NCI-H2227 (cell line): ENCODE measurements at regions not wholly inside any gene's neighbourhood (a gene's known extent, or its start where the extent isn't known, plus 50 kb on each side); places are given as distances from the start of the nearest gene placed in this dataset.
"Not testable (repeated sequence)": the region's sequence is repeated elsewhere in the genome, so short reads cannot be mapped to it uniquely, and the experiment has no call there.

Experiments
- DNase-seq: peaks from one replicate; lab custom pipeline; 2025; ENCODE audit not compliant: unreplicated experiment; lab: John Stamatoyannopoulos, UW

DNA sequence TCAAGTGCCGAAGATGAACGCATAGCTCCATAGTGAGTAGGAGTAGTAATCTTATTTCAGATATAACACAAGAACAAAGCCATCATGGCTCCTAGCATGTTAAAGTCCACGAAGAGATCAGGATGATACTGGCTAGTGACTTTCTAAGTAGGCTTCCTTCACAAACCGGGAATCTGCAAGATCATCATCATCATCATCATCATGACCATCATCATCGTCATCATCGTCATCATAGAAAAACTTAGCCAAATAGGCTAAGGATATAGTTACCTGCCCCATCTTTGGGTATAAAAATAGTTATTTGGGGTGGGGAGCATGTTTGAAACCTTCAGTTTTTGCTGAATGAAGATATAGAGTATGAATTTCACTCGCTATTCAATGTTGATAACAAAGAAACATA lies 57.9 kb downstream of the PYDC2 start:
- DNase-seq, result no peak

DNA sequence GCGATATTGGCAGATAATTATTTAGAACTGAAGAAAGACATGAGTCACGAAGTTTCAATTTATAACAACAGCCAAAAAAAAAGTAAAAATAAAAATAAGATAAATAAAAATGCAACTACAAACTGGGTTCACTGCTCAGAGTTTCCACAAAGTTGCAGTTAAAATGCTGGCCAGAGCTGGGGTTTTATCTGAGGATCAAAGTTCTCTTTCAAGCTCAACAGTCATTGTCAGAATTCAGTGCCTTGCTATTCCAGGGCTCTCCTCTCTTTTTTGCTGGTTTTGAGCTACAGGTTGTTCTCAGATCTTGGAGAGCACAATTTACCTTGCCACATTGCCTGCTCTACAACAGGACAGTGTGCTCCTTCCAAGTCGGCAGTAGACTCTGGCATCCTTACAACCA lies 60.1 kb downstream of the PYDC2 start:
- DNase-seq, result no peak

DNA sequence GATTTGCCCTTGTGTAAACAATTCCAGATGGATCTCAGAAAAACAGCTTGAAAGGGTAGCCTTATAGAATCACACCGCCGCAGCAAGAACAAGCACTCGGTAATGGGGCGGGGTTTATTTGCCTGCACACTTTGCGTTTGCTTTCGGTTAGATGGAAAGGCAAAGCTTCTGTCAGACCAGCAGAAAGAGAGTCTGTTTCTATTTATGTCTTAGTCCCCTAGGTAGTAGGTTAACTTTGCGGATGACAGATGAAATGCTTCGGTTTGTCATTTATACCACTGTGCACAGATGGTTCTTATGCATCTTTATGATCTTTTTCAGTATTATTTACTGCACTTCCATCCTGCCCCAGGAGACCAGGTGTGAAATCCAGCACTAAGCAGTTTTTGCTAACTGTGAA lies 62.2 kb downstream of the PYDC2 start:
- DNase-seq, result peak; percentile 51

DNA sequence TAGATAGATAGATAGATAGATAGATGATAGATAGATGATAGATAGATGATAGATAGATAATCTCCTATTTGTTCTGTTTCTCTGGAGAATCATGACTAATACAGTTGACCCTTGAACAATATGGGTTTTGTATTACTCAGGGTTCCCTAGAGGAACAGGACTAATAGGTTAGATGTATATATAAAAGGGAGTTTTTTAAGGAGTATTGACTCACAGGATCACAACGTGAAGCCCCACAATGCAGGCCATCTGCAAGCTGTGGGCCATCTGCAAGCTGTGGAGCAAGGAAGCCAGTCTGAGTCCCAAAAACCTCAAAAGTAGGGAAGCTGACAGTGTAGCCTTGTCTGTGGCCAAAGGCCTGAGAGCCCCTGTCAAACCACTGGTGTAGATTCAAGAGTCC lies 67.6 kb downstream of the PYDC2 start:
- no peak for DNase-seq

DNA sequence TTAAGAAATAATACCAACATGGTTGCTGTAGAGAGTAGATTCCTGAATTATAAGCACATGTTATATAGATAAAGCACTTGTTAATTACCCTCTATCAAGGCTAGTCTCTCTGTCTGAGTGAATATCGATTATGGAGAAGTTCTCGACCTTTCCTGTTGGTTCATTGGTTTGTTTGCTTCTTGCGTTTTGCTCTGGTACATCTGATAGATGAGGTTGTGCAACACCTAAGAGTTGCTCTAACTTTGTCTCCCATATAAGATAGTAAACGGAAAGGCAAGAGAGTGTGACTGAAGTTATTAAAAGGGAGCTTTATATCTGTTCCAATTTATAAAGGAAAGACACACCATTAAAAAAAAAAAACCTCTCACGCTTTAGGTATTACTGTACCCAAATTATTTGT lies 69.0 kb downstream of the PYDC2 start:
- no peak for DNase-seq

DNA sequence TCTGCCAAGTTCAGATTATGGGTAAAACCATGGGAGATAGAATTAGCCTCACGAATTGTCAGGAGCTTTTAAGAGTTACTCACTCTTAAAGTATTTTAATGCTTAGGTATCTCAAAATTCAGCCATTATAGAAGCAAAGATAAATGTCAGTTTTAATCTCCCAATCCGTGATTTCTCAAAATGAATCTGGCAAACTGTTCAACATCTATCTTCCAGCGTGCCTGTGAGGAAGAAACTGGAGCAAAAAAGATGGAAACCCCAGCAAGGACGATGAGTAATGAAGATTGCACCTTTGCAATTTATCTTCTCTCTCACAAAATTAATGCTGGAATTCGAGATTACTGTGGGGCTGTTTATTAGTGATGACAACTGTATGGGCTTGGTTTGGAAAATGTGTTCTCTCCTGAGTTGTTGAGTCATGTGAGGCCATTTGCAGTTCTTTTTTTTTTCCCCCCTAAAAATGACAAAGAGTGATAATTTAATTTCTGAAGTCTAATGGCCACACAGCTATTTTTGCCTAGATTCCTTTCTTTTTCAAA lies 70.5 kb downstream of the PYDC2 start:
- no peak for DNase-seq

DNA sequence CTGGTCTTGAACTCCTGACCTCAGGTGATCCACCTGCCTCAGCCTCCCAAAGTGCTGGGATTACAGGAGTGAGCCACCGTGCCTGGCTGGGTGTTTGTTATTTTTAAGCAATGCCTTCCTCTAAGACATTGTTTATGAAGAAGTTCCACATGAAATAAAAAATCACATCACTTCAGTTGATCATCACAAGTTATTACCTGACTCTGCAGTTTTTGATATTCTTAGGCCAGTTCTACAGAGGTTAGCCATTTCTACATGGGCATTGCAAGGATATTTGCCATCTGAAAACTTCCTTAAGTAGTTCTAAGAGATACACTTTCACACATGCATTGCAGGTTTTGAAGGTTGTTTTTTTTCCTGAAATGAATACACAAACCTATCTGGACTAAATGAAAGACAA lies 82.1 kb downstream of the PYDC2 start:
- no peak for DNase-seq

DNA sequence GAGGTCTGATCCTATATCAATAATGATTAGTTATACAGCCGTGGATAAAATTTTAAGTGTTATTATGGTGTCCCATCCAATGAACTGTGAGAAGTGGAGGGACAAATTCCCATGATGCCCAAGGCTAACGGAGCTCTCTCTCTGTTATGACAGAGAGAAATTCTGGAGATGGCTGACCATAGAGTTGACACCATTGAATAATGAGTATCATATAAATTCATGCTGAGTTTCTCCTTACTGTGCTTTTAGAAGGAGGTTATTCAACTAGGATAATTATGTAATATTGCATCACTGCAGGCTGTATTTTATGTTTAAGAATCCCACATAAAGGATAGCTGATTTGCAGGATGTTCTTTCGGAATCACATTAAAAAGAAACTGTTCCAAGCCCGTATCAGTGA lies 82.9 kb downstream of the PYDC2 start:
- DNase-seq, result no peak

DNA sequence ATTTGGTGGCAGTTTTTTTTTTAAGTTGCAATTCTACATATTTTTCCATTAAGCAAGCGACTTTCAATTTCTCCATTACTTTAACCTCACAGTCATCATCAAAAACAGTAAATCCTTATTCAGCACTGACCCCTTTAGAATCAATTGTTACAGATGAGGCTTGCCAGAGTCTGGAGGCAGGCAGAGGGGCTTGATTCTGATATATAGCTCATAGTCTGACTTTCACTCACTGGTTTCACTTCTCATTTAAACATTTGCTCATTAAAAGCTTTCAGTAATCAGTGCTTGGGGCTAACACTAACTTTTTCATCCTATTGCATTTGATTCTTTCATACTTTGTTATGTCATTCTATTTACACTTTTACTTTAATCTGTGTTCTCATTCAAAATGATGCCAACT lies 88.4 kb downstream of the PYDC2 start:
- DNase-seq, result no peak

DNA sequence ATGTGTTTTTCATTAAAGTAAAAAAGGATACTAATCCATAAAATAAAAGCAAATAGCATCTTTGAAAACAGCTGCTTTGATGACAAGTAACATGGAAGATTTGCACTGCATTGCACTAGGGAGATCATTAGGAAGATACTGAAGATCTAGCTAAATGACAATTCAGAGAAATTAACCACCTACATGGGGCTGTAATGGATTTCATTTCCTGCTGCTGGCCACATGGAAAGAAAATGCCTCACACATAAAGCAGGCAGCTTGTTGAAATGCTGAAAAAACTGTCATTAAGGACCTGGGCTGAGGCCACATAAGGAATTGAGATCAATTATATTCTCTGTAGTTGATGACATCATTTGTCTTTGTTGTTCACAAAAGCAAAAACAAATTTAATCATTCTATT lies 94.1 kb downstream of the PYDC2 start:
- no peak for DNase-seq

DNA sequence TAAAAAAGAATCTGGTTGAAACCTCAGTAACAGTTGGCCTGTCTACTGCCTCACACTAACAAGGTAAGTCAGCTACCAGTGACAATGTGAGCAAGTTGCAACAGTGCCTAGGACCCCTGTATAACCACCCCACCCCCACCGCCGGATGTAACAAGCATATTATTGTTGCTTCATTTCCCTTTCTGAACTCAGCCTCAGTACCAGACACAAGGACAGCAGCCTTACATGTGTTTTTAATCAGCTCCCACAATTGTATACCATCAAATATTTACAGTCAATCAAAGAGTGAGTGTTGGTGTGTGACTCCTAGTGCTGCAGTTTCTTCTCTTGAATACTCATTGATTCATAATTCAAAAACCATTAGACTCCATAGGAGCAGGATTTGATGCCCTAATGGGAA lies 96.4 kb downstream of the PYDC2 start:
- no peak for DNase-seq

DNA sequence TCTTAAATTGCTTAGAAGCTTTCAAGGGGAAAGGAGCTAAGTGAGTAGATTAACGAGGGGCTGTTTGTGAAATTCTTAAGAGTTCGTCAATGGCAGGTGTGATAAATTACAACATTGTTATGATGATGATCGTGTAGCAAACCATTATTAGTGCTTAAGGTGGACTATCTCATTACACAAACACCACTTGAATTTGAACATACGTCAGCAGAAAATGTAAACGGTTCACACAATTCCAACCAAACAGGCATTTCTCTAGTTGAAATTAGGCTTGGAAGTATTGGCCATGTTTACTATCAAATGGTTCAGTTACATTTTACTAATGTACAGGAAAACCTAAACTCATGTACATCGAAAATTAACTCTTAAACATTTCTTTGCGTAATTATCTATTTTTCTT lies 102.8 kb downstream of the PYDC2 start:
- peak; percentile 11 for DNase-seq

DNA sequence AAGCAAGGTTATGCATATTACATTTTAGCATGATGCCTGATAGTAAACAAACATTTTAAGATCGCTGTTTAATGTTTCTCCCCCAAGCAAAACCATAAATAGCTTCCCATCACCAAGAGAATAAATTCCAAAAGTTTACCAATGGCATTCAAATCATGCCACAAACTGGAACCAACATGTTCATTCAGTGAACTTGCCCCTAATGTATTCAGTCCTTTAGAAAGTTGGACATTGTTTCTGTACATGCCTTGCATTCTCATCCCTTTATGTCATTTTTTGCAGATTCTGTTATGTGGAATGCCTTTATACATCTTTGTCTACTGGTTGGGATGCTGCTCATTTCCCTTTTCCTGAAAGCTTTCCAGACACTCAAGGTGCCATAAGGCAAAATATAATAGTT lies 105.5 kb downstream of the PYDC2 start:
- no peak for DNase-seq

DNA sequence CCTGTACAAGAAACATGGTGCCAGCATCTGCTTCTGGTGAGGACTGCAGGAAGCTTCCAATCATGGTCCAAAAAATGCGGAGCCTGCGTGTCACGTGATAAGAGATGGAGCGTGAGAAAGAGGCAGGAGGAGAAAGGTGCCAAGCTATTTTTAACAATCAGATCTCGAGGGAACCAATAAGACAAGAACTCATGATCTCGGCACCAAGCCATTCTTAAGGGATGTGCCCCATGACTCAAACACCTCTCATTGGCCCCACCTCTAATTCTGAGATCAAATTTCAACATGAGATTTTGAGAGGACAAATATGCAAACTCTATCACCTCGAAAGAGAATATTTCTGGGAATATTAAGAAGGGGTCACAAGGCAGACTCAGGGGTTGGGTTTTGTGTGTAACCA lies 107.2 kb downstream of the PYDC2 start:
- no peak for DNase-seq

DNA sequence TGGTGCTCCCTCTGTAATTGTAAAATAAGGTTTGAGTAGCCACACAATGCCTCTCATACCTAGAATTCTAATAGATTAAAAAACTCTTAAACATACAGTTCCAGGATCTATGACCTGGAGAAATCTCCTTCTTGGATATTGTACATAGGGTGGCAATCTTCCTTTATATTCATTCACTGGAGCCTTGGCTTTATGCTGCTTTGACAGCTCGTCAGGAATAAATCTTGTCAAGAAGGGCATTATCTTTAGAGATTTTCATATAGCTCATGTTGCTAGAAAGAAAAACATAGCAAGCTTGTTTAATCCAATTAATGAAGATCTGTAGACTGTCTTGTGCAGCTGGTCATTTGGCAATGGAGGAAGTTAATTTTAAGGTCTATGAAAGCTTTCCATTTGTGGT lies 131.1 kb downstream of the PYDC2 start:
- peak; percentile 25 for DNase-seq

DNA sequence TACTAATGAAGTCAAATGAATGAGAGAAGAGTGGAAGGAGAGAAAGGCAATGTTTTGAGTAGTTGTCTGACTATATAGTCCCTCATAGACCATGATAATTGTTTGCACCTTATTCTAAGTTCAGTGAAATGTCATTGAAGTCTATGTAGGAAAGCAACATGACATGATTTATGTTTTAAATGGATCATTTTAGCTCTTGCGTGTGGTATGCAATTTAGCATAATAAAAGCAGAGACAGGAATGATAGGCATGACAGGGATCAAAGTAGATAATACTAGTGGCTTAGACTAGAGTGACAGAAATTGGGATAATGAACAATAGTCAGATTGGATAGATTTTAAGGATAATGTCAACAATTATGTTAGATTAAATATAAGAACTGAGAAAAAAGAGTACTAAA lies 132.5 kb downstream of the PYDC2 start:
- no peak for DNase-seq

DNA sequence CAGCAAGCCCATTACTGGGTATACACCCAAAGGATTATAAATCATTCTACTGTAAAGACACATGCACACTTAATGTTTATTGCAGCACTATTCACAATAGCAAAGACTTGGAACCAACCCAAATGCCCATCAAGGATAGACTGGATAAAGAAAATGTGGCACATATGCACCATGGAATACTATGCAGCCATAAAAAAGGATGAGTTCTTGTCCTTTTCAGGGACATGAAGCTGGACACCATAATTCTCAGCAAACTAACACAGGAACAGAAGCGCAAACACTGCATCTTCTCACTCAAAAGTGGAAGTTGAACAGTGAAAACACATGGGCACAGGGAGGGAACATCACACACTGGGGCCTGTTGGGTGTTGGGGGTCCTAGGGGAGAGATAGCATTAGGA lies 154.5 kb downstream of the PYDC2 start:
- DNase-seq, result not testable (repeated sequence)

DNA sequence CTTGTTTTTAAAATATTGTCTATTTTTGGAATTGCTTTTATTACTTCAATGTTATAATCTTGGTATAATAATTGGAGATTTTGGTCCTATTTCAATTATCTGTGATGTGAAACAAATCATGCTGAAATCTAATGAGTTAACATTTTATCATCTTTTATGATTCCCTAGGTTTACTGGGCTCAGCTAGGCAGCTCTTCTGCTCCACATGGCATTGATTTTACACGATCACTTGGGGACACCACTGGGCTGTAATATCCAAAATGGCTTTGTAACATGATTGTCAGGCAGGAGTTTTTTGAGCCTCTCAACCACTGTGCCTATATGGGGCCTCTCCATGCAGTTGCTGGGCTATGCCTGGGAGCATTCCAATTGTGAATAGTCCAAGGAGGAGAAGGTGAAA lies 163.3 kb downstream of the PYDC2 start:
- no peak for DNase-seq

DNA sequence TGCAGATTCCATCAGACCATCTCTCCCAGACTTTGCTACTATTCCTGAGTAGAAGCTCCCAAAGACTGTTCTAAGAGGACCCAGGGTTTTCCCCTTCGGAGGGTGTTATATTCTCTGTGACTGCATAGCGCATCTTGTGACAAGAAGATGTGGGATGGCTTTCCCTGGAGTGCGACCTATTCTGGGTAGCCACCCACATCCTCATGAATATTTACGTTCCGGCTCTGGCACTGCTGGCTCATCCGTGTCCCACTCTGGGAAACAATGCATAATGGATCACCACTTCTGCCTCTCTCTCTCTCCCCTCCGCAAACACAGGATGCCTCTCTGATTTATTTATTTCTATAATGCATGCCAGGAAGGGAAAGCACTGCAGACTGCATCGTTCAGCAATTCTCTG lies 166.1 kb downstream of the PYDC2 start:
- DNase-seq, result no peak

DNA sequence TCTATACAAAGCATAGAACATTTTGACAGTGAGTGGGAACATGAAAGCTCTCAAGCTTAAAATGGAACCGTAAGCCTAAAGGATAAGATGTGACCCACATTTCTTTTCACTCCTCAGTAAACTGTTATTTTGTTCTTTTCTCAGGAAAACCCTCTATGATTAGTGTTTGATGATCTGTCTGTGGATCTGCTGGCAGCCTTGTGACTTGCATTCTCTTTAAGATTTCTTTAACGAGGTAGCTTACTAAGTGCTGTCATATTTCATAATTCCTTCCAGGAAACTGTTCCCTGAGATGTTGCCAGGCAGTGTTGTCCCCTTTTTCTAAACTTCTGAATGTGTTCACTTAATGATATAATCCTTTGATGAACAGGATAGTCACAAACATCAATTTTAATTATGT lies 167.6 kb downstream of the PYDC2 start:
- no peak for DNase-seq

DNA sequence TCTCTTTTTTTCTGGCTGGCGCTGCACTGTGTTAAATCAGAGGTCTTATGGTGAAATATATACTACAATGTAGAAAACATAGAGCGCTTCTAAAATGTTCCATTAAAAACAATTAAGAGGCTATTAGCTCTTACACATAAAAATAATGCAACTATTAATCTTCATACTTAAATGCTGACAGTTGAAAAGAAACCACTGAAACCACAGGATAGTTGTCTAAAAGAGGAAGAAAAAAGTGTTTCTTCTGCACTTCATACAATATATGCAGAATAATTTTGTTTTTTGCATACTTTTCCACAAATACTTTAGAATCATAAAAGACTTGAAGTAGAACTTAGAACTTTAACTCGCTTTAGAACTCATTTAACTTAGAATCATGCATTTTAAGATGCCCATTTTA lies 170.5 kb downstream of the PYDC2 start:
- DNase-seq, result no peak

DNA sequence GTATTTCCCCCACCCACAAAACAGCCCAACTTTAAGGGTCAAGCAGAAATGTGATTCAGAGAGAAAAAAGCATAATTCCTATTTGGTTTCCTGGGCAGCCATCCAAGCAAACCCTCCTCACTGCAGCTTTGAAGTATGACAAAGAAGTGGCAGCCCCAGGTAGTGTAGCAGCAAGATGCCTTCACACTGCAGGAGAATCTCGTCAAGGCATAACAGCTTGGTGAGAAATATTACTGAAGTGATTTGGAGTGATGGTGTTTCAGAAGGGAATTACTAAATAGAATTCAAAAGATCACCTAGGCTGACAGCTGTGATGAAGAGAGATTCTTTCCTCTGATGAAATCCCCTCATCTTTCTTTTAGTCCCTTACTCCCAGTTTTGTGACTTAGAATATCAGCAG lies 173.9 kb downstream of the PYDC2 start:
- no peak for DNase-seq

DNA sequence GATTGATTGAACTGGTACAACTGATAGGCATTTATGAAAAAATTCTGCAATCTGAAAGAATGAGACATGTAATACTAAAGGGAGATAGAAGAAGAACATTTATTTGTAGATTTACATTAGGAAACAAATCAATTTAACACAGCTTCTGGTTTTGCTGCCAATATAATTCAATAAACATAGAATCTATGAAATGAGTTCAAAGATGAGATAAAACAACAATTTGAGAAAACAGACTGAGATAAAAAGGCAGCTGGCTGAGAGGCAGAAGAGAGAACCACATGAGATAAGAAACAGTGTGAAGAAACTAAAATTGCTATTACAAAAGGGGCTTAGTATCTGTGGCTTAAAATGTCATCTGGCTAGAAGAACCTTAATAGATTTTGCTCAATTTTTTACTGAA lies 176.6 kb downstream of the PYDC2 start:
- no peak for DNase-seq

DNA sequence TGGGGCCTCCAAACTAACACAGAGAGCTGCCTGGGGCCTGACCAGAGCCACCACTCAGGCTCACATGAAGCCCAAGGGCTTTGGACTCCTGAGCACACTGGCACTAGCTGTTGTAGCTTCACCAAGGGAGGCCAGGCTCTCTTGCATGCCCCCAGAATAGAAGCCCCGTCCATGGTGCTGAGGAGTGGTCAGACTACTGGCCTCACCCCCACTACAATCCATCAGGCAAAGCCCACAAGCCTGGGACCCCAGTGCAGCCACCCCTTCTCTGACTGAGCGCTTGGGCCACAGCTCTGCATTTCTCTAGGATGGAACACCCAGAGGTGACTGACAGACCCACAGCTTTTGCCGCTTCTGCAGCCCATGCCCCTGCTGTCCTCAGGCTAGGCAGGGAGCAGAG lies 180.8 kb downstream of the PYDC2 start:
- DNase-seq, result no peak
